Suprapubic skin (tissue), 4 donors: ENCODE measurements at regions not wholly inside any gene's neighbourhood (a gene's known extent, or its start where the extent isn't known, plus 50 kb on each side); places are given as distances from the start of the nearest gene placed in this dataset.
"Not testable (repeated sequence)": the region's sequence is repeated elsewhere in the genome, so short reads cannot be mapped to it uniquely, and the experiment has no call there.

Experiments used
- DNase-seq, 2 donors: peaks; one replicate each; pipeline ENCODE4 v3.0.0-alpha.2; 2019; ENCODE audit warnings: low spot score in 2 of 2
- H3K27ac ChIP-seq: fragments of 200-600 bp; sonication (generic); one replicate; pipeline ENCODE4 v1.5.1; 2019
- H3K27me3 ChIP-seq: fragments of 200-600 bp; sonication (generic); one replicate; pipeline ENCODE4 v1.5.1; 2019
- H3K36me3 ChIP-seq: fragments of 200-600 bp; sonication (generic); one replicate; pipeline ENCODE4 v1.5.1; 2019
- H3K4me1 ChIP-seq: fragments of 200-600 bp; sonication (generic); one replicate; pipeline ENCODE4 v1.5.1; 2019
- H3K4me3 ChIP-seq: fragments of 200-600 bp; sonication (generic); one replicate; pipeline ENCODE4 v1.5.1; 2019; ENCODE audit warnings: mild to moderate bottlenecking
- H3K9me3 ChIP-seq: fragments of 200-600 bp; sonication (generic); one replicate; pipeline ENCODE4 v1.5.1; 2019
- CTCF ChIP-seq, 2 donors: fragments of 200-600 bp in 1 of 2; fragments of 450-650 bp in 1 of 2; sonication (generic) in 1 of 2; IDR thresholded peaks; one replicate each; pipeline ENCODE4 v1.5.1; 2016 to 2019; ENCODE audit warnings: antibody characterized with exemption in 2 of 2, mild to moderate bottlenecking in 1 of 2, moderate library complexity in 1 of 2
- EP300 ChIP-seq: sonication (generic); formaldehyde crosslinking; IDR thresholded peaks from one replicate; pipeline ENCODE4 v1.6.1; 2017; ENCODE audit warnings: antibody characterized with exemption
- POLR2A ChIP-seq, 2 donors: fragments of 450-650 bp; IDR thresholded peaks; one replicate each; pipeline ENCODE4 v1.6.1; 2017; ENCODE audit warnings: antibody characterized with exemption in 2 of 2, mild to moderate bottlenecking in 2 of 2, moderate library complexity in 2 of 2
- POLR2AphosphoS5 ChIP-seq, 3 donors: sonication (generic); formaldehyde crosslinking; IDR thresholded peaks; one replicate each; pipeline ENCODE4 v1.6.1; 2017; ENCODE audit warnings: antibody characterized with exemption in 3 of 3
- WGBS: methylation state at CpG from one replicate; pipeline ENCODE4 v1.1.5; 2018; 5-methylcytosine and 5-hydroxymethylcytosine counted together

- Histone ChIP-seq H3K9me3 (no peaks in the 10 kb centered on the region), H3K27ac (no peak overlapping the region), H3K4me1 (no peaks in the 10 kb centered on the region), H3K27me3 (peaks cover 14% of the 10 kb centered on the region), H3K36me3 (no peaks in the 10 kb centered on the region), H3K4me3 (no peak overlapping the region)
- TF ChIP-seq POLR2AphosphoS5 (IDR thresholded peaks at IDR 0.05) (no peak), EP300 (no peak)
- WGBS = 41% methylated on average over 8 of the region's 8 CpGs
- DNase-seq = no peak
Measured at GRCh38 chr10:27344568-27345454, 104.2 kb upstream of the ACBD5 start.

- no peak overlapping the region for H3K4me3 ChIP-seq
- H3K36me3 ChIP-seq = no peaks in the 10 kb centered on the region
- 63% methylated on average over 3 of the region's 3 CpGs for WGBS
- no peak for DNase-seq
- H3K9me3 ChIP-seq = no peaks in the 10 kb centered on the region
- TF ChIP-seq EP300 (no peak), POLR2A (IDR thresholded peaks at IDR 0.05) (no peak), CTCF (IDR thresholded peaks at IDR 0.05) (no peak), POLR2AphosphoS5 (IDR thresholded peaks at IDR 0.05) (no peak)
- peaks cover 7% of the 10 kb centered on the region for H3K27me3 ChIP-seq
- H3K27ac ChIP-seq = no peak overlapping the region
- no peaks in the 10 kb centered on the region for H3K4me1 ChIP-seq
Measured at GRCh38 chr10:27341001-27341400, 100.4 kb upstream of the ACBD5 start.

GRCh38 chr10:27335246-27335645, 94.6 kb upstream of the ACBD5 start:
- DNase-seq, H3K4me3 ChIP-seq, H3K36me3 ChIP-seq, H3K27ac ChIP-seq, H3K9me3 ChIP-seq, H3K4me1 ChIP-seq, H3K27me3 ChIP-seq: not testable (repeated sequence)
- 72% methylated on average over 3 of the region's 3 CpGs for WGBS

GRCh38 chr10:27330074-27330473, 89.5 kb upstream of the ACBD5 start:
- Histone ChIP-seq H3K9me3 (no peaks in the 10 kb centered on the region), H3K27me3 (no peaks in the 10 kb centered on the region), H3K27ac (no peak overlapping the region), H3K4me3 (no peak overlapping the region), H3K36me3 (no peaks in the 10 kb centered on the region), H3K4me1 (no peaks in the 10 kb centered on the region)
- 82% methylated on average over 3 of the region's 3 CpGs for WGBS
- TF ChIP-seq CTCF (IDR thresholded peaks at IDR 0.05) (no peak), POLR2AphosphoS5 (IDR thresholded peaks at IDR 0.05) (no peak), EP300 (no peak), POLR2A (IDR thresholded peaks at IDR 0.05) (no peak)
- no peak for DNase-seq

GRCh38 chr10:27328946-27329345, 88.3 kb upstream of the ACBD5 start:
- no peak for TF ChIP-seq POLR2AphosphoS5 (IDR thresholded peaks at IDR 0.05)
- TF ChIP-seq POLR2A (IDR thresholded peaks at IDR 0.05) = no peak
- no peak for TF ChIP-seq CTCF (IDR thresholded peaks at IDR 0.05)
- no peak for TF ChIP-seq EP300
- Histone ChIP-seq H3K27ac (no peak overlapping the region), H3K36me3 (no peaks in the 10 kb centered on the region), H3K9me3 (no peaks in the 10 kb centered on the region), H3K27me3 (no peaks in the 10 kb centered on the region), H3K4me1 (no peaks in the 10 kb centered on the region), H3K4me3 (no peak overlapping the region)
- DNase-seq = no peak
- WGBS = 84% methylated on average over 1 of the region's 1 CpG

GRCh38 chr10:27326748-27327147, 86.2 kb upstream of the ACBD5 start:
- not testable (repeated sequence) for H3K27me3 ChIP-seq, H3K27ac ChIP-seq, H3K36me3 ChIP-seq, DNase-seq, H3K9me3 ChIP-seq, H3K4me3 ChIP-seq, H3K4me1 ChIP-seq
- 88% methylated on average over 5 of the region's 5 CpGs for WGBS
